Hematopoietic multipotent progenitor cell (in vitro differentiated cells): ENCODE measurements at regions not wholly inside any gene's neighbourhood (a gene's known extent, or its start where the extent isn't known, plus 50 kb on each side); places are given as distances from the start of the nearest gene placed in this dataset.

Source experiments
- DNase-seq, 3 donors: peaks; one replicate each; pipeline ENCODE4 v3.0.0-alpha.2; 2011 to 2015; ENCODE audit warnings: low read depth in 2 of 3, low spot score in 2 of 3

- DNase-seq, result no peak
Measured at GRCh38 chrX:30951003-30951402, 61.9 kb upstream of the TAB3 start.

GRCh38 chrX:30950391-30950790 is 61.3 kb upstream of the TAB3 start:
- no peak for DNase-seq

- DNase-seq, result no peak
Measured at GRCh38 chrX:30949554-30949953, 60.5 kb upstream of the TAB3 start.

- DNase-seq, result no peak
Measured at GRCh38 chrX:30948626-30949025, 59.6 kb upstream of the TAB3 start.

GRCh38 chrX:30948051-30948450 is 59.0 kb upstream of the TAB3 start:
- no peak for DNase-seq

- DNase-seq, result peak in 1 of 3 donors; percentile 1
Measured at GRCh38 chrX:30943984-30944383, 54.9 kb upstream of the TAB3 start.

- DNase-seq, result no peak
Measured at GRCh38 chrX:30941898-30942297, 52.8 kb upstream of the TAB3 start.

GRCh38 chrX:30939928-30940327 is 50.9 kb upstream of the TAB3 start:
- no peak for DNase-seq
